WTC11 (cell line): ENCODE measurements at regions not wholly inside any gene's neighbourhood (a gene's known extent, or its start where the extent isn't known, plus 50 kb on each side); places are given as distances from the start of the nearest gene placed in this dataset.

Experiments
- CREB1 ChIP-seq: sonication (generic); formaldehyde crosslinking; IDR thresholded peaks from 2 replicates; pipeline ENCODE4 v1.8.0; 2023; ENCODE audit warnings: mild to moderate bottlenecking, missing genetic modification reagents
- ESRRA ChIP-seq: sonication (generic); formaldehyde crosslinking; IDR thresholded peaks from 2 replicates; pipeline ENCODE4 v1.8.1; 2022; ENCODE audit warnings: mild to moderate bottlenecking, missing genetic modification reagents, borderline replicate concordance
- IRF2 ChIP-seq: sonication (generic); formaldehyde crosslinking; IDR thresholded peaks from 2 replicates; pipeline ENCODE4 v1.8.0; 2022; ENCODE audit warnings: low read depth, missing genetic modification reagents, borderline replicate concordance
- NR3C1 ChIP-seq: sonication (generic); formaldehyde crosslinking; conservative IDR thresholded peaks from 2 replicates; pipeline ENCODE4 v1.8.1; 2023; ENCODE audit warnings: low read depth, mild to moderate bottlenecking, missing genetic modification reagents
- SP1 ChIP-seq: sonication (generic); formaldehyde crosslinking; conservative IDR thresholded peaks from 2 replicates; pipeline ENCODE4 v1.8.1; 2022; ENCODE audit warnings: missing genetic modification reagents
- TEAD1 ChIP-seq: sonication (generic); formaldehyde crosslinking; IDR thresholded peaks from 2 replicates; pipeline ENCODE4 v1.8.0; 2022; ENCODE audit warnings: mild to moderate bottlenecking, missing genetic modification reagents
- ZBTB21 ChIP-seq: sonication (generic); formaldehyde crosslinking; IDR thresholded peaks from 2 replicates; pipeline ENCODE4 v1.8.1; 2023; ENCODE audit warnings: mild to moderate bottlenecking, missing genetic modification reagents, borderline replicate concordance
- ZNF138 ChIP-seq: sonication (generic); formaldehyde crosslinking; conservative IDR thresholded peaks from 2 replicates; pipeline ENCODE4 v1.8.1; 2022; ENCODE audit warnings: mild to moderate bottlenecking, moderate library complexity, missing genetic modification reagents
- ZNF219 ChIP-seq: sonication (generic); formaldehyde crosslinking; IDR thresholded peaks from 2 replicates; pipeline ENCODE4 v1.8.0; 2023; ENCODE audit warnings: missing genetic modification reagents, mild to moderate bottlenecking, borderline replicate concordance
- TF ChIP-seq, protein P1 (sequence below): fragments of 200-600 bp; IDR thresholded peaks from 2 replicates; pipeline ENCODE4 v1.8.0; 2022; ENCODE audit warnings: antibody characterized with exemption
- TF ChIP-seq, protein P2 (sequence below): sonication (generic); formaldehyde crosslinking; IDR thresholded peaks from 2 replicates; pipeline ENCODE4 v1.8.1; 2022; ENCODE audit warnings: missing genetic modification reagents, borderline replicate concordance
- TF ChIP-seq, protein P3 (sequence below): sonication (generic); formaldehyde crosslinking; conservative IDR thresholded peaks from 2 replicates; pipeline ENCODE4 v1.8.1; 2022; ENCODE audit warnings: mild to moderate bottlenecking, missing genetic modification reagents
- TF ChIP-seq, protein P4 (sequence below): sonication (generic); formaldehyde crosslinking; IDR thresholded peaks from 2 replicates; pipeline ENCODE4 v1.8.1; 2023; ENCODE audit warnings: mild to moderate bottlenecking, missing genetic modification reagents, moderate library complexity
- TF ChIP-seq, protein P5 (sequence below): sonication (generic); formaldehyde crosslinking; IDR thresholded peaks from 2 replicates; pipeline ENCODE4 v1.8.1; 2022; ENCODE audit warnings: mild to moderate bottlenecking, moderate library complexity, missing genetic modification reagents

DNA sequence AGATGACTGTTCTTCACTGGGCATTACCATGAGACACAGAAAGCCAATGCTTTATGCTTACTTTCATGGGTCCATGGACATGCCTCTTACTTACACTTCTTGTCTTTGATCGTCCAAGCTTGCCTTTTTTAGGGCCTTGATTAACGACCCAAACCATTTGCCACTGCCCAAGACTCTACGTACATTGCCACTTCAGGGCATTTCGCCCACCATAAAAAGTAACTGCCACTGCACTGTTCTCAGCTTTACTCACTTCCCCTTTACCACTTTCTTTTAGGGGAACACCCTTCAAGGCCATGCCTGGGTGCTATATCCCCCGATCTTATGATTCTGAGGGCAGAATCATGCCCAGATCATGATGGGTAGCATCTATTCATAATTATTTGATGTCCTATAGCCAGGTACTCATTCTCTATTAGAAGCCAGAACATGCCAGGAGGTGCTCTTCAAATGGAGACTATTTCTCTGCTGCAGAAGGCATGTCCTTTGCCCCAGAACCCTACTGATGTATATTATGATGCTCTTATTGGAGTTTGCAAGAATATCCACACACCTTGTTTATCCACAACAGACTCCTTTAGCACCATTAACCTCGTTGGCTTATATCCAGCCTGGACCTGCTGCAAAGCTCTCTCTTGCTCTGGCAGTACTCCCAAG lies 64.1 kb upstream of the RAD23B start:
- TF ChIP-seq, protein P1, sequence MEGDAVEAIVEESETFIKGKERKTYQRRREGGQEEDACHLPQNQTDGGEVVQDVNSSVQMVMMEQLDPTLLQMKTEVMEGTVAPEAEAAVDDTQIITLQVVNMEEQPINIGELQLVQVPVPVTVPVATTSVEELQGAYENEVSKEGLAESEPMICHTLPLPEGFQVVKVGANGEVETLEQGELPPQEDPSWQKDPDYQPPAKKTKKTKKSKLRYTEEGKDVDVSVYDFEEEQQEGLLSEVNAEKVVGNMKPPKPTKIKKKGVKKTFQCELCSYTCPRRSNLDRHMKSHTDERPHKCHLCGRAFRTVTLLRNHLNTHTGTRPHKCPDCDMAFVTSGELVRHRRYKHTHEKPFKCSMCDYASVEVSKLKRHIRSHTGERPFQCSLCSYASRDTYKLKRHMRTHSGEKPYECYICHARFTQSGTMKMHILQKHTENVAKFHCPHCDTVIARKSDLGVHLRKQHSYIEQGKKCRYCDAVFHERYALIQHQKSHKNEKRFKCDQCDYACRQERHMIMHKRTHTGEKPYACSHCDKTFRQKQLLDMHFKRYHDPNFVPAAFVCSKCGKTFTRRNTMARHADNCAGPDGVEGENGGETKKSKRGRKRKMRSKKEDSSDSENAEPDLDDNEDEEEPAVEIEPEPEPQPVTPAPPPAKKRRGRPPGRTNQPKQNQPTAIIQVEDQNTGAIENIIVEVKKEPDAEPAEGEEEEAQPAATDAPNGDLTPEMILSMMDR, result no peak
- TF ChIP-seq ZNF219 (CRISPR knock-in tag), result no peak
- TF ChIP-seq ZNF138 (CRISPR knock-in tag), result no peak
- no peak for TF ChIP-seq ESRRA (CRISPR knock-in tag)
- TF ChIP-seq, protein P2, sequence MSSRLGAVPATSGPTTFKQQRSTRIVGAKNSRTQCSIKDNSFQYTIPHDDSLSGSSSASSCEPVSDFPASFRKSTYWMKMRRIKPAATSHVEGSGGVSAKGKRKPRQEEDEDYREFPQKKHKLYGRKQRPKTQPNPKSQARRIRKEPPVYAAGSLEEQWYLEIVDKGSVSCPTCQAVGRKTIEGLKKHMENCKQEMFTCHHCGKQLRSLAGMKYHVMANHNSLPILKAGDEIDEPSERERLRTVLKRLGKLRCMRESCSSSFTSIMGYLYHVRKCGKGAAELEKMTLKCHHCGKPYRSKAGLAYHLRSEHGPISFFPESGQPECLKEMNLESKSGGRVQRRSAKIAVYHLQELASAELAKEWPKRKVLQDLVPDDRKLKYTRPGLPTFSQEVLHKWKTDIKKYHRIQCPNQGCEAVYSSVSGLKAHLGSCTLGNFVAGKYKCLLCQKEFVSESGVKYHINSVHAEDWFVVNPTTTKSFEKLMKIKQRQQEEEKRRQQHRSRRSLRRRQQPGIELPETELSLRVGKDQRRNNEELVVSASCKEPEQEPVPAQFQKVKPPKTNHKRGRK (CRISPR knock-in tag), result no peak
- no peak for TF ChIP-seq SP1 (CRISPR knock-in tag)
- TF ChIP-seq CREB1 (CRISPR knock-in tag), result no peak
- no peak for TF ChIP-seq ZBTB21
- no peak for TF ChIP-seq NR3C1 (CRISPR knock-in tag)
- no peak for TF ChIP-seq IRF2 (CRISPR knock-in tag)
- TF ChIP-seq, protein P3, sequence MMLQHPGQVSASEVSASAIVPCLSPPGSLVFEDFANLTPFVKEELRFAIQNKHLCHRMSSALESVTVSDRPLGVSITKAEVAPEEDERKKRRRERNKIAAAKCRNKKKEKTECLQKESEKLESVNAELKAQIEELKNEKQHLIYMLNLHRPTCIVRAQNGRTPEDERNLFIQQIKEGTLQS (CRISPR knock-in tag), result no peak
- TF ChIP-seq, protein P4, sequence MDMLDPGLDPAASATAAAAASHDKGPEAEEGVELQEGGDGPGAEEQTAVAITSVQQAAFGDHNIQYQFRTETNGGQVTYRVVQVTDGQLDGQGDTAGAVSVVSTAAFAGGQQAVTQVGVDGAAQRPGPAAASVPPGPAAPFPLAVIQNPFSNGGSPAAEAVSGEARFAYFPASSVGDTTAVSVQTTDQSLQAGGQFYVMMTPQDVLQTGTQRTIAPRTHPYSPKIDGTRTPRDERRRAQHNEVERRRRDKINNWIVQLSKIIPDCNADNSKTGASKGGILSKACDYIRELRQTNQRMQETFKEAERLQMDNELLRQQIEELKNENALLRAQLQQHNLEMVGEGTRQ, result no peak
- TF ChIP-seq TEAD1, result no peak
- TF ChIP-seq, protein P5, sequence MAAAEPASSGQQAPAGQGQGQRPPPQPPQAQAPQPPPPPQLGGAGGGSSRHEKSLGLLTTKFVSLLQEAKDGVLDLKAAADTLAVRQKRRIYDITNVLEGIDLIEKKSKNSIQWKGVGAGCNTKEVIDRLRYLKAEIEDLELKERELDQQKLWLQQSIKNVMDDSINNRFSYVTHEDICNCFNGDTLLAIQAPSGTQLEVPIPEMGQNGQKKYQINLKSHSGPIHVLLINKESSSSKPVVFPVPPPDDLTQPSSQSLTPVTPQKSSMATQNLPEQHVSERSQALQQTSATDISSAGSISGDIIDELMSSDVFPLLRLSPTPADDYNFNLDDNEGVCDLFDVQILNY (CRISPR knock-in tag), result no peak
